ENCODE measurements at regions not wholly inside any gene's neighbourhood (a gene's known extent, or its start where the extent isn't known, plus 50 kb on each side); places are given as distances from the start of the nearest gene placed in this dataset.

DNA sequence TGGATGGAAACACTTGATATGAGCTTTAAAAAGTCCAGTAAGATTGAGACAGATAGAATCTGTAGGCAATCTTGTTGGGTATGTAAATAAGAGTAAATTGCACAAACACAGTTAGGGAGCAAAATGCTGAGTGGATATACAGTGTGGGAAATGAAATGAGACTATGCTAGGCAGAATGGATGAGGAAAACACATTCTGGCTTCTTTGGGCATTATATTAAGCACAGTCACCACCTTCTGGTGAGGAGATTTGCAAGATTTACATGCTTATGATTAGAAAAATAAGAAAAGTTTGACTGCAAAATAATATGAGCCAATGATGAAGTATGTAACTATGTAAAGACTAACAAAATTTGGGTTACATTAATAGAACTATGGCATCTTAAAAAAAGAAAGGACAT lies 2165.0 kb upstream of the CELF4 start:
- no peak for DNase-seq
- H3K27me3 ChIP-seq = no peaks in the 10 kb centered on the region
- H3K4me3 ChIP-seq = no peak overlapping the region
- H3K36me3 ChIP-seq = no peaks in the 10 kb centered on the region
- no peaks in the 10 kb centered on the region for H3K4me1 ChIP-seq
- no peak overlapping the region for H3K27ac ChIP-seq
- intact Hi-C loops (cut with DNase I) = no loop called here
- no peaks in the 10 kb centered on the region for H3K9me3 ChIP-seq
- TF ChIP-seq EP300 (IDR thresholded peaks at IDR 0.05) = no peak
- no peak for TF ChIP-seq POLR2A (IDR thresholded peaks at IDR 0.05)
- TF ChIP-seq, protein P1, sequence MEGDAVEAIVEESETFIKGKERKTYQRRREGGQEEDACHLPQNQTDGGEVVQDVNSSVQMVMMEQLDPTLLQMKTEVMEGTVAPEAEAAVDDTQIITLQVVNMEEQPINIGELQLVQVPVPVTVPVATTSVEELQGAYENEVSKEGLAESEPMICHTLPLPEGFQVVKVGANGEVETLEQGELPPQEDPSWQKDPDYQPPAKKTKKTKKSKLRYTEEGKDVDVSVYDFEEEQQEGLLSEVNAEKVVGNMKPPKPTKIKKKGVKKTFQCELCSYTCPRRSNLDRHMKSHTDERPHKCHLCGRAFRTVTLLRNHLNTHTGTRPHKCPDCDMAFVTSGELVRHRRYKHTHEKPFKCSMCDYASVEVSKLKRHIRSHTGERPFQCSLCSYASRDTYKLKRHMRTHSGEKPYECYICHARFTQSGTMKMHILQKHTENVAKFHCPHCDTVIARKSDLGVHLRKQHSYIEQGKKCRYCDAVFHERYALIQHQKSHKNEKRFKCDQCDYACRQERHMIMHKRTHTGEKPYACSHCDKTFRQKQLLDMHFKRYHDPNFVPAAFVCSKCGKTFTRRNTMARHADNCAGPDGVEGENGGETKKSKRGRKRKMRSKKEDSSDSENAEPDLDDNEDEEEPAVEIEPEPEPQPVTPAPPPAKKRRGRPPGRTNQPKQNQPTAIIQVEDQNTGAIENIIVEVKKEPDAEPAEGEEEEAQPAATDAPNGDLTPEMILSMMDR (IDR thresholded peaks at IDR 0.05) = no peak
- TF ChIP-seq POLR2AphosphoS5 (IDR thresholded peaks at IDR 0.05) = no peak

DNA sequence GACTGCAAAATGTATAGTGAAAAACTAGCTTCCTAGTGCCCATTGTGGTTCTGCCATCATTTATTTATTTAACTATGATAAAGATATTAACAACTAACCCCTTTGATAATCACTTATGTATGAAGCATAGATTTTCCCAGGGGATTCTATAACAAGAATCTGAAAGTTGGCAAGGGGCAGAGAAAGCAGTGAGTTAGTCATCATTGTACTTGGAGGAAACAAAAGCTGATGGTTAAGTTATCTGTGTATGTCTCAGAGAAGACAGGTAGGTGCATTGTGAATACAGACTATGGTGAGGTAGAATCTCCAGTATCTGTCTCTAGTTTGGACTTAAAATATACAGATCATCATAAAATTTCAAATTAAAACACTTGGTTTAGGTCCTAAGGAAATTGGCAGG lies 2159.1 kb upstream of the CELF4 start:
- no peaks in the 10 kb centered on the region for H3K4me1 ChIP-seq
- H3K27ac ChIP-seq = no peak overlapping the region
- intact Hi-C loops (cut with DNase I) = no loop called here
- H3K4me3 ChIP-seq = no peak overlapping the region
- no peaks in the 10 kb centered on the region for H3K9me3 ChIP-seq
- DNase-seq = no peak
- TF ChIP-seq, protein P1 (IDR thresholded peaks at IDR 0.05) = no peak
- TF ChIP-seq POLR2AphosphoS5 (IDR thresholded peaks at IDR 0.05) (no peak), POLR2A (IDR thresholded peaks at IDR 0.05) (no peak), EP300 (IDR thresholded peaks at IDR 0.05) (no peak)
- H3K27me3 ChIP-seq = no peaks in the 10 kb centered on the region
- no peaks in the 10 kb centered on the region for H3K36me3 ChIP-seq

DNA sequence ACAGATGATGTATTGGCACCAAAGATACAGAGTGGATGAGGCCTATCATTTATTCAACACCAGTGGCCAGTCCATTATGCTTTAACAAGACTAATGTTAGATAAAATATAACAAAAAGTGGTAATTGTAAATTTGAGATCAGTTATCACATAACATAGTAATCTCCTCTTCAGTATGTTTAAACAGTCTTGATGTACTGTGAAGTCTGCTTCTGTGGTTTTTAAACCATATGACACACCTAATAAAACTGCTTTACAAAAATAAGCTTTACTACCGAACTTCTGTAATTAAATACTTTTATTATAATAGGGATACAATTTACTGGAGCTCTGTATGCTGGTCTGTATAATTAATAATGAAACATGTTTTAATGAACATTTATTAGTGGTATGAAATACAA lies 2156.1 kb upstream of the CELF4 start:
- WGBS, 2 donors = 69 to 79% methylated on average over 1 of the region's 1 CpG
- intact Hi-C loops (cut with DNase I) = no loop called here
- no peaks in the 10 kb centered on the region for H3K9me3 ChIP-seq
- H3K27ac ChIP-seq = no peak overlapping the region
- DNase-seq = no peak
- H3K36me3 ChIP-seq = no peaks in the 10 kb centered on the region
- no peaks in the 10 kb centered on the region for H3K4me1 ChIP-seq
- no peak overlapping the region for H3K4me3 ChIP-seq
- TF ChIP-seq POLR2A (IDR thresholded peaks at IDR 0.05) (no peak), EP300 (IDR thresholded peaks at IDR 0.05) (no peak), POLR2AphosphoS5 (IDR thresholded peaks at IDR 0.05) (no peak)
- TF ChIP-seq, protein P1 (IDR thresholded peaks at IDR 0.05) = no peak
- H3K27me3 ChIP-seq = no peaks in the 10 kb centered on the region

DNA sequence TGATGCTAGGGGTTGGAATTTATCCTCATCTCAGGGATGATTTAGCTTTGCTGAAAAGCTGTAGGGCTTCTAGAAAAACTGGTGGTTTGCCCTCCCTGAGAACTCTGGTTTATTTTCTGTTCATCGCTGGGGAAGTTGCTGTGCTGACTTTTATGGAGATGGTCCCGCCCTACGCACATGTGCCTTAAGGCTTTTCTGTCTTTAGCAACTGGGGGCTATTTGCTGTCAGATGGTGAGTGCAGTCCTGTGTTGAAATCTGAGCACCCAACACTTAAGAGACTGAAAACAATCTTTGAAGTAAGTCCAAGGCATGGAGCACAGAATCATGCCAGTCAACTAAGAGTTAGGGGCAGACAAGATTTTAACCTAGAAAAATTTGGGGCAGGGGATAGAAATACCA lies 2148.4 kb upstream of the CELF4 start:
- 91 to 95% methylated on average over 3 of the region's 3 CpGs for WGBS, 2 donors
- H3K4me1 ChIP-seq = no peaks in the 10 kb centered on the region
- DNase-seq = no peak
- H3K36me3 ChIP-seq = no peaks in the 10 kb centered on the region
- H3K4me3 ChIP-seq = no peak overlapping the region
- no peak for TF ChIP-seq POLR2AphosphoS5 (IDR thresholded peaks at IDR 0.05)
- TF ChIP-seq, protein P1 (IDR thresholded peaks at IDR 0.05) = no peak
- no peak for TF ChIP-seq EP300 (IDR thresholded peaks at IDR 0.05)
- H3K27ac ChIP-seq = no peak overlapping the region
- H3K27me3 ChIP-seq = no peaks in the 10 kb centered on the region
- H3K9me3 ChIP-seq = no peaks in the 10 kb centered on the region
- intact Hi-C loops (cut with DNase I) = no loop called here

DNA sequence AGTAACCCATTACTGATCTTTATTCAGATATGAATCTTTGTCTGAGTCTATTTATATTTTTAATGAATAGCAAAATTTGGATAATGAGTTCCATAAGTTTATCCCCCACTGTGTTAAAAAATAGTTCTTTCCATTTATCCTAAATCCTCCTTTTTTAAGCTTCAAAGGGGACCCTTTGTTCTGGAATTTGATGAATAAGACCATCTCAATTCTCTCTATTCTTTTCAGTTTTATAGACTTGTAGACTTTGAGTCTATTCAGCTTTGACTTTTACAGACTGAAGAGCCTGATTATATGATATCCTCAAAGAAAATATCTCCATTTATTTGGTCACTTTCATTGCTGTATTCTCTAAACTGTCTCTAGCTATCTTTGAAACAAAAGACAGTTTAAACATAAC lies 2146.1 kb upstream of the CELF4 start:
- Histone ChIP-seq H3K27ac (no peak overlapping the region), H3K36me3 (no peaks in the 10 kb centered on the region), H3K27me3 (no peaks in the 10 kb centered on the region), H3K4me3 (no peak overlapping the region), H3K9me3 (no peaks in the 10 kb centered on the region), H3K4me1 (no peaks in the 10 kb centered on the region)
- TF ChIP-seq EP300 (IDR thresholded peaks at IDR 0.05) (no peak), POLR2A (IDR thresholded peaks at IDR 0.05) (no peak), POLR2AphosphoS5 (IDR thresholded peaks at IDR 0.05) (no peak)
- TF ChIP-seq, protein P1 (IDR thresholded peaks at IDR 0.05) = no peak
- intact Hi-C loops (cut with DNase I) = no loop called here
- no peak for DNase-seq

All from sigmoid colon (tissue), 6 donors.